WTC11 (cell line): ENCODE measurements at regions not wholly inside any gene's neighbourhood (a gene's known extent, or its start where the extent isn't known, plus 50 kb on each side); places are given as distances from the start of the nearest gene placed in this dataset.

Experiments
- ATAC-seq: fragments of 200-7000 bp; cut with Tn5 transposase; 2 replicates; pipeline ENCODE4 v1.10.0; 2021; ENCODE audit warnings: mild to moderate bottlenecking, moderate library complexity
- CTCF ChIA-PET: fragments of 300-600 bp; sonication (Branson Sonifier 250); formaldehyde crosslinking; loops from one replicate; lab custom pipeline; 2021; ENCODE audit warnings: antibody characterized with exemption; lab: Charles Lee
- POLR2A ChIA-PET: fragments of 350-600 bp; sonication (Branson Sonifier 250); formaldehyde crosslinking; loops from one replicate; lab custom pipeline; 2021; ENCODE audit warnings: antibody characterized with exemption; lab: Charles Lee
- DNase-seq: peaks from one replicate; pipeline ENCODE4 v3.0.0; 2021; ENCODE audit warnings: low spot score
- H3K27ac Mint-ChIP-seq: 2 replicates; pipeline ENCODE4 v1.8.0; 2021; ENCODE audit warnings: mixed read lengths
- H3K27me3 Mint-ChIP-seq: 2 replicates; pipeline ENCODE4 v1.8.0; 2021; ENCODE audit warnings: low read depth, mild to moderate bottlenecking, moderate library complexity, mixed read lengths
- H3K36me3 Mint-ChIP-seq: 2 replicates; pipeline ENCODE4 v1.8.0; 2021; ENCODE audit warnings: mixed read lengths
- H3K4me1 Mint-ChIP-seq: 2 replicates; pipeline ENCODE4 v1.8.0; 2022; ENCODE audit warnings: mixed read lengths
- H3K4me3 Mint-ChIP-seq: 2 replicates; pipeline ENCODE4 v1.8.0; 2021; ENCODE audit warnings: mild to moderate bottlenecking, moderate library complexity, mixed read lengths
- H3K9me3 Mint-ChIP-seq: 2 replicates; pipeline ENCODE4 v1.8.0; 2021; ENCODE audit warnings: mixed read lengths
- ATF2 ChIP-seq: sonication (generic); formaldehyde crosslinking; IDR thresholded peaks from 2 replicates; pipeline ENCODE4 v1.8.1; 2022; ENCODE audit warnings: low read depth, missing genetic modification reagents, borderline replicate concordance
- CREM ChIP-seq: sonication (generic); formaldehyde crosslinking; IDR thresholded peaks from 2 replicates; pipeline ENCODE4 v1.8.1; 2022; ENCODE audit warnings: mild to moderate bottlenecking, missing genetic modification reagents, moderate library complexity
- CTCF ChIP-seq: fragments of 200-600 bp; IDR thresholded peaks from 2 replicates; pipeline ENCODE4 v1.8.0; 2022; ENCODE audit warnings: antibody characterized with exemption
- GABPB1 ChIP-seq: sonication (generic); formaldehyde crosslinking; IDR thresholded peaks from 2 replicates; pipeline ENCODE4 v1.8.1; 2023; ENCODE audit warnings: mild to moderate bottlenecking, missing genetic modification reagents
- MAX ChIP-seq: sonication (generic); formaldehyde crosslinking; IDR thresholded peaks from 2 replicates; pipeline ENCODE4 v1.8.0; 2022; ENCODE audit warnings: mild to moderate bottlenecking, missing genetic modification reagents
- MXD4 ChIP-seq: fragments of 250-450 bp; sonication (Bioruptor Pico); IDR thresholded peaks from 2 replicates; pipeline ENCODE4 v1.8.0; 2021; ENCODE audit warnings: mild to moderate bottlenecking, moderate library complexity, borderline replicate concordance
- NR3C1 ChIP-seq: sonication (generic); formaldehyde crosslinking; conservative IDR thresholded peaks from 2 replicates; pipeline ENCODE4 v1.8.1; 2023; ENCODE audit warnings: low read depth, mild to moderate bottlenecking, missing genetic modification reagents
- RELA ChIP-seq: sonication (generic); formaldehyde crosslinking; IDR thresholded peaks from 2 replicates; pipeline ENCODE4 v1.8.1; 2022; ENCODE audit warnings: missing genetic modification reagents, mild to moderate bottlenecking, borderline replicate concordance
- SOX15 ChIP-seq: fragments of 250-450 bp; sonication (Bioruptor Pico); IDR thresholded peaks from 2 replicates; pipeline ENCODE4 v1.9.0; 2021; ENCODE audit warnings: mild to moderate bottlenecking
- TEAD4 ChIP-seq: sonication (generic); formaldehyde crosslinking; IDR thresholded peaks from 2 replicates; pipeline ENCODE4 v1.8.0; 2022; ENCODE audit warnings: mild to moderate bottlenecking, missing genetic modification reagents
- ZNF219 ChIP-seq: sonication (generic); formaldehyde crosslinking; IDR thresholded peaks from 2 replicates; pipeline ENCODE4 v1.8.0; 2023; ENCODE audit warnings: missing genetic modification reagents, mild to moderate bottlenecking, borderline replicate concordance
- ZNF232 ChIP-seq: sonication (generic); formaldehyde crosslinking; IDR thresholded peaks from 2 replicates; pipeline ENCODE4 v1.8.0; 2022; ENCODE audit warnings: mild to moderate bottlenecking, missing genetic modification reagents
- ZNF263 ChIP-seq: sonication (generic); formaldehyde crosslinking; IDR thresholded peaks from 2 replicates; pipeline ENCODE4 v1.8.1; 2022; ENCODE audit warnings: low read depth, mild to moderate bottlenecking, moderate library complexity, missing genetic modification reagents
- ZNF317 ChIP-seq: sonication (generic); formaldehyde crosslinking; IDR thresholded peaks from 2 replicates; pipeline ENCODE4 v1.8.1; 2023; ENCODE audit warnings: low read depth, mild to moderate bottlenecking, moderate library complexity, missing genetic modification reagents, borderline replicate concordance
- ZNF671 ChIP-seq: fragments of 250-450 bp; sonication (Bioruptor Pico); IDR thresholded peaks from 2 replicates; pipeline ENCODE4 v1.8.0; 2021; ENCODE audit warnings: mild to moderate bottlenecking
- TF ChIP-seq, protein P1 (sequence below): sonication (generic); formaldehyde crosslinking; IDR thresholded peaks from 2 replicates; pipeline ENCODE4 v1.8.1; 2022; ENCODE audit warnings: low read depth, mild to moderate bottlenecking, moderate library complexity, missing genetic modification reagents, borderline replicate concordance
- TF ChIP-seq, protein P2 (sequence below): sonication (generic); formaldehyde crosslinking; IDR thresholded peaks from 2 replicates; pipeline ENCODE4 v1.8.0; 2022; ENCODE audit warnings: mild to moderate bottlenecking, missing genetic modification reagents
- TF ChIP-seq, protein P3 (sequence below): sonication (generic); formaldehyde crosslinking; IDR thresholded peaks from 2 replicates; pipeline ENCODE4 v1.8.1; 2022; ENCODE audit warnings: mild to moderate bottlenecking, missing genetic modification reagents, moderate library complexity, borderline replicate concordance
- TF ChIP-seq, protein P4 (sequence below): sonication (generic); formaldehyde crosslinking; IDR thresholded peaks from 2 replicates; pipeline ENCODE4 v1.8.1; 2022; ENCODE audit warnings: missing genetic modification reagents, borderline replicate concordance

- TF ChIP-seq, protein P1, sequence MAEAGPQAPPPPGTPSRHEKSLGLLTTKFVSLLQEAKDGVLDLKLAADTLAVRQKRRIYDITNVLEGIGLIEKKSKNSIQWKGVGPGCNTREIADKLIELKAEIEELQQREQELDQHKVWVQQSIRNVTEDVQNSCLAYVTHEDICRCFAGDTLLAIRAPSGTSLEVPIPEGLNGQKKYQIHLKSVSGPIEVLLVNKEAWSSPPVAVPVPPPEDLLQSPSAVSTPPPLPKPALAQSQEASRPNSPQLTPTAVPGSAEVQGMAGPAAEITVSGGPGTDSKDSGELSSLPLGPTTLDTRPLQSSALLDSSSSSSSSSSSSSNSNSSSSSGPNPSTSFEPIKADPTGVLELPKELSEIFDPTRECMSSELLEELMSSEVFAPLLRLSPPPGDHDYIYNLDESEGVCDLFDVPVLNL (CRISPR knock-in tag): no peak
- no peak for TF ChIP-seq SOX15 (CRISPR knock-in tag)
- no peak for TF ChIP-seq ZNF263 (CRISPR knock-in tag)
- TF ChIP-seq TEAD4 (CRISPR knock-in tag): no peak
- no peak for TF ChIP-seq GABPB1 (CRISPR knock-in tag)
- no peak for TF ChIP-seq MAX
- TF ChIP-seq, protein P2, sequence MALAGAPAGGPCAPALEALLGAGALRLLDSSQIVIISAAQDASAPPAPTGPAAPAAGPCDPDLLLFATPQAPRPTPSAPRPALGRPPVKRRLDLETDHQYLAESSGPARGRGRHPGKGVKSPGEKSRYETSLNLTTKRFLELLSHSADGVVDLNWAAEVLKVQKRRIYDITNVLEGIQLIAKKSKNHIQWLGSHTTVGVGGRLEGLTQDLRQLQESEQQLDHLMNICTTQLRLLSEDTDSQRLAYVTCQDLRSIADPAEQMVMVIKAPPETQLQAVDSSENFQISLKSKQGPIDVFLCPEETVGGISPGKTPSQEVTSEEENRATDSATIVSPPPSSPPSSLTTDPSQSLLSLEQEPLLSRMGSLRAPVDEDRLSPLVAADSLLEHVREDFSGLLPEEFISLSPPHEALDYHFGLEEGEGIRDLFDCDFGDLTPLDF: no peak
- TF ChIP-seq, protein P3, sequence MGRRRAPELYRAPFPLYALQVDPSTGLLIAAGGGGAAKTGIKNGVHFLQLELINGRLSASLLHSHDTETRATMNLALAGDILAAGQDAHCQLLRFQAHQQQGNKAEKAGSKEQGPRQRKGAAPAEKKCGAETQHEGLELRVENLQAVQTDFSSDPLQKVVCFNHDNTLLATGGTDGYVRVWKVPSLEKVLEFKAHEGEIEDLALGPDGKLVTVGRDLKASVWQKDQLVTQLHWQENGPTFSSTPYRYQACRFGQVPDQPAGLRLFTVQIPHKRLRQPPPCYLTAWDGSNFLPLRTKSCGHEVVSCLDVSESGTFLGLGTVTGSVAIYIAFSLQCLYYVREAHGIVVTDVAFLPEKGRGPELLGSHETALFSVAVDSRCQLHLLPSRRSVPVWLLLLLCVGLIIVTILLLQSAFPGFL: no peak
- no peak for TF ChIP-seq MXD4 (CRISPR knock-in tag)
- TF ChIP-seq CTCF: no peak
Measured at GRCh38 chr21:38994042-38994441, 188.3 kb downstream of the ETS2 start (continued).

DNA sequence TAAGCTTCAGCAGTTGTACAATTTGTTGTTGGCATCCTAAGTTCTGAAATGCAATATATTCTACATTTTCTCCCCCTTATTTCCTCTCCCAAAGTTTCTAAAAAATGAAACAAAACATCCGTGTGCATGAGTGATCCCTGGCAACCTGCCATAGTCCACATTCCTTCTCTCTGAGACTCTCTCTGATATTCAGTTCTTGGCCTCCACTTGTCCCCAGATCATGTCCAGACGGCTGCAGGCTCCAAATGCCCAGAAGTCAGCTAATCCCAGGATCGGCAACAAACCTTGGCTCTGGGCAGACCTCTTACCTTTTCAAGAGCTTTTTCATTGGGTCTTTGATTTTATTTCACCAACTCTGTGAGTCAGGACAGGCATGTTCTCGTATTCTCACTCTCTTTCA is 187.8 kb downstream of the ETS2 start:
- Mint-ChIP-seq H3K4me3 (no peak overlapping the region), H3K9me3 (no peaks in the 10 kb centered on the region), H3K27ac (no peak overlapping the region; the same call in 1 of the 2 replicates), H3K36me3 (no peaks in the 10 kb centered on the region), H3K27me3 (no peaks in the 10 kb centered on the region; the same call in 1 of the 2 replicates), H3K4me1 (peaks cover 24% of the 10 kb centered on the region)
- no peak for TF ChIP-seq NR3C1 (CRISPR knock-in tag)
- no peak for TF ChIP-seq RELA
- TF ChIP-seq CREM (CRISPR knock-in tag): no peak
- no peak for TF ChIP-seq ZNF219
- no peak for TF ChIP-seq ZNF317 (CRISPR knock-in tag)
- no peak for TF ChIP-seq ATF2 (CRISPR knock-in tag)
- no peak for TF ChIP-seq ZNF671 (CRISPR knock-in tag)
- TF ChIP-seq ZNF232: no peak
- TF ChIP-seq, protein P4, sequence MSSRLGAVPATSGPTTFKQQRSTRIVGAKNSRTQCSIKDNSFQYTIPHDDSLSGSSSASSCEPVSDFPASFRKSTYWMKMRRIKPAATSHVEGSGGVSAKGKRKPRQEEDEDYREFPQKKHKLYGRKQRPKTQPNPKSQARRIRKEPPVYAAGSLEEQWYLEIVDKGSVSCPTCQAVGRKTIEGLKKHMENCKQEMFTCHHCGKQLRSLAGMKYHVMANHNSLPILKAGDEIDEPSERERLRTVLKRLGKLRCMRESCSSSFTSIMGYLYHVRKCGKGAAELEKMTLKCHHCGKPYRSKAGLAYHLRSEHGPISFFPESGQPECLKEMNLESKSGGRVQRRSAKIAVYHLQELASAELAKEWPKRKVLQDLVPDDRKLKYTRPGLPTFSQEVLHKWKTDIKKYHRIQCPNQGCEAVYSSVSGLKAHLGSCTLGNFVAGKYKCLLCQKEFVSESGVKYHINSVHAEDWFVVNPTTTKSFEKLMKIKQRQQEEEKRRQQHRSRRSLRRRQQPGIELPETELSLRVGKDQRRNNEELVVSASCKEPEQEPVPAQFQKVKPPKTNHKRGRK (CRISPR knock-in tag): no peak
- ChIA-PET CTCF (interaction anchor here (0.8 to 1.2 kb wide), 2 partner anchors 36 to 144 kb away, joined by 3 to 4 read pairs; no protein-coding TSS in a partner anchor), POLR2A (no interaction called here)
- ATAC-seq (no peak), DNase-seq (no peak)
